Immature natural killer cell (primary cell): ENCODE measurements at regions not wholly inside any gene's neighbourhood (a gene's known extent, or its start where the extent isn't known, plus 50 kb on each side); places are given as distances from the start of the nearest gene placed in this dataset.

Experiments
- DNase-seq, 3 donors: peaks; one replicate each; pipeline ENCODE4 v3.0.0; 2022; ENCODE audit warnings: mixed read lengths in 1 of 3
- H3K27ac Mint-ChIP-seq, 6 donors: one replicate each; pipeline ENCODE4 v1.8.0; 2020; ENCODE audit warnings: mixed read lengths in 6 of 6, mild to moderate bottlenecking in 5 of 6, inconsistent platforms in 4 of 6, moderate library complexity in 3 of 6
- H3K27me3 Mint-ChIP-seq, 3 donors: one replicate each; pipeline ENCODE4 v1.8.0; 2020 to 2021; ENCODE audit warnings: low read depth in 3 of 3, mild to moderate bottlenecking in 3 of 3, mixed read lengths in 3 of 3, moderate library complexity in 3 of 3, inconsistent platforms in 1 of 3
- H3K36me3 Mint-ChIP-seq, 3 donors: one replicate each; pipeline ENCODE4 v1.8.0; 2020; ENCODE audit warnings: mixed read lengths in 3 of 3, inconsistent platforms in 2 of 3, mild to moderate bottlenecking in 2 of 3
- H3K4me1 Mint-ChIP-seq, 2 donors: one replicate each; pipeline ENCODE4 v1.8.0; 2020; ENCODE audit warnings: inconsistent platforms in 2 of 2, mild to moderate bottlenecking in 2 of 2, mixed read lengths in 2 of 2, moderate library complexity in 1 of 2
- H3K4me3 Mint-ChIP-seq, 5 donors: one replicate each; pipeline ENCODE4 v1.8.0; 2020; ENCODE audit warnings: mild to moderate bottlenecking in 5 of 5, mixed read lengths in 5 of 5, inconsistent platforms in 3 of 5, moderate library complexity in 3 of 5
- H3K9me3 Mint-ChIP-seq, 6 donors: one replicate each; pipeline ENCODE4 v1.8.0; 2020; ENCODE audit warnings: mild to moderate bottlenecking in 6 of 6, mixed read lengths in 6 of 6, inconsistent platforms in 4 of 6, moderate library complexity in 3 of 6

- H3K27ac Mint-ChIP-seq = no peak overlapping the region
- no peak overlapping the region for H3K4me3 Mint-ChIP-seq
- H3K4me1 Mint-ChIP-seq = no peaks in the 10 kb centered on the region
- H3K27me3 Mint-ChIP-seq = peaks cover 0 to 3% (median 0%) of the 10 kb centered on the region in 3 donors
- DNase-seq = no peak
- peaks cover 1 to 18% (median 5%) of the 10 kb centered on the region in 6 donors for H3K9me3 Mint-ChIP-seq
- H3K36me3 Mint-ChIP-seq = no peaks in the 10 kb centered on the region
These were observed 107.1 kb upstream of the KCNJ3 start for GRCh38 chr2:154591294-154591820.

GRCh38 chr2:154599189-154599588, 99.3 kb upstream of the KCNJ3 start:
- H3K27me3 Mint-ChIP-seq = no peaks in the 10 kb centered on the region
- DNase-seq = no peak
- no peak overlapping the region for H3K4me3 Mint-ChIP-seq
- H3K9me3 Mint-ChIP-seq = peaks cover under 1 to 22% (median 5%) of the 10 kb centered on the region in 6 donors
- H3K27ac Mint-ChIP-seq = no peak overlapping the region
- no peaks in the 10 kb centered on the region for H3K36me3 Mint-ChIP-seq
- H3K4me1 Mint-ChIP-seq = no peaks in the 10 kb centered on the region

GRCh38 chr2:154600927-154601494, 97.5 kb upstream of the KCNJ3 start:
- H3K27me3 Mint-ChIP-seq = no peaks in the 10 kb centered on the region
- H3K9me3 Mint-ChIP-seq = peaks cover 1 to 19% (median 8%) of the 10 kb centered on the region in 6 donors
- no peaks in the 10 kb centered on the region for H3K36me3 Mint-ChIP-seq
- no peaks in the 10 kb centered on the region for H3K4me1 Mint-ChIP-seq
- no peak for DNase-seq
- H3K4me3 Mint-ChIP-seq = no peak overlapping the region
- no peak overlapping the region for H3K27ac Mint-ChIP-seq

GRCh38 chr2:154603682-154604081, 94.8 kb upstream of the KCNJ3 start:
- Mint-ChIP-seq H3K4me1 (no peaks in the 10 kb centered on the region), H3K4me3 (no peak overlapping the region), H3K27me3 (no peaks in the 10 kb centered on the region), H3K9me3 (peaks cover 0 to 19% (median 8%) of the 10 kb centered on the region in 6 donors), H3K27ac (no peak overlapping the region), H3K36me3 (no peaks in the 10 kb centered on the region)
- no peak for DNase-seq

DNA sequence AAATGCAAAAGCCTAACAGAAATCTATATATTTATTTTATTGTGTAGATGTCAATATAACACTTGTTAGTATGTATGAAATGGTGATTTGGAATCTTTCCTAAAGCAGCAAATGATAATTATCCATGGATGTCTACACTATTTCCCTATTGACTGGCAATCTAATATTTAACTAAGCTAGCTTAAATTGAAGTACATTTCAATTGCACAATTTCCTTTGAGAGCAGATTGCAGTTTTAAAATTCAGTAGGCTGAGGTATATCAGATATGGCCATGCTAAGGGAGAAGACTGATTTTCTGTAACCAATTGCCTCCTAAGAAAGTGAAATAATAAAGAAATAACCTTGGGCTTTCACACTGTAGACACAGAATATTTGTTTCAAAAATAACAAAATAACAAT, 90.1 kb upstream of the KCNJ3 start:
- no peaks in the 10 kb centered on the region for H3K36me3 Mint-ChIP-seq
- H3K27ac Mint-ChIP-seq = no peak overlapping the region
- H3K9me3 Mint-ChIP-seq = peaks cover 0 to 23% (median 5%) of the 10 kb centered on the region in 6 donors
- DNase-seq = no peak
- H3K4me1 Mint-ChIP-seq = no peaks in the 10 kb centered on the region
- no peaks in the 10 kb centered on the region for H3K27me3 Mint-ChIP-seq
- no peak overlapping the region for H3K4me3 Mint-ChIP-seq

- Mint-ChIP-seq H3K4me3 (no peak overlapping the region), H3K9me3 (peaks cover 0 to 16% (median 7%) of the 10 kb centered on the region in 6 donors), H3K27me3 (peaks cover 0 to 1% (median 0%) of the 10 kb centered on the region in 3 donors), H3K4me1 (no peaks in the 10 kb centered on the region), H3K36me3 (no peaks in the 10 kb centered on the region), H3K27ac (no peak overlapping the region)
- no peak for DNase-seq
These were observed 83.6 kb upstream of the KCNJ3 start for GRCh38 chr2:154614906-154615305.

DNA sequence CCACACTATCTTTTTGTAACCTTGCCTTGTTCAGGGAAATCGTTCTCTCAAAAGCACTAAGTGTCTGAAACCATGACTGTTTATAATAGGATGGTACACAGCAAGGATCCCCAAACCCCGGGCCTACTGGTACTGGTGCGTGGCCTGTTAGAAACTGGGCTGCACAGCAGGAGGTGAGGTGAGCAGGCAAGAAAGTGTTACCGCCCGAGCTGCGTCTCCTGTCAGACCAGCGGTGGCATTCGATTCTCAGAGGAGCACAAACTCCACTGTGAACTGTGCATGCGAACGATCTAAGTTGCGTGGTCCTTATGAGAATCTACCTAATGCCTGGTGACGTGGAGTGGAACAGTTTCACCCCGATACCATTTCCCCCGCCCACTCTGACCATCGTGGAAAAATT, 81.8 kb upstream of the KCNJ3 start:
- no peaks in the 10 kb centered on the region for H3K36me3 Mint-ChIP-seq
- no peak overlapping the region for H3K4me3 Mint-ChIP-seq
- peaks cover 0 to 1% (median 0%) of the 10 kb centered on the region in 3 donors for H3K27me3 Mint-ChIP-seq
- no peak overlapping the region for H3K27ac Mint-ChIP-seq
- H3K9me3 Mint-ChIP-seq = peaks cover 0 to 21% (median 7%) of the 10 kb centered on the region in 6 donors
- no peak for DNase-seq
- no peaks in the 10 kb centered on the region for H3K4me1 Mint-ChIP-seq

DNA sequence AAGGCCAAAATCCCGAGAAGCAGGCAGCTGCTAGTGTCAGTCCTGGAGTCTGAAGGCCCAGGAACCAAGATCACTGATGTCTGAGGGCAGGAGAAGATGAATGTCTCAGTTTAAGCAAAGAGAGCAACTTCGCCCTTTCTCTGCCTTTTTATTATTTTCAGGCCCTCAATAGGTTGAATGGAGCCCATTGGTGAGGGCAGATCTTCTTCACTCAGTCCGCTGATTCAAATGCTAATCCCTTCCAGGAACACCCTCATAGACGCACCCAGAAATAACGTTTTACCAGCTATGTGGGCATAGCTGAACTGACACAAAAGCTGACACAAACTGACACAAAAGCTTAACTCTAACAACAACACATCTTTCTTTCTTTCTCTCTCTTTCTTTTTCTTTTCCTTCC, 78.0 kb upstream of the KCNJ3 start:
- H3K4me1 Mint-ChIP-seq = no peaks in the 10 kb centered on the region
- peaks cover 0 to 1% (median 0%) of the 10 kb centered on the region in 3 donors for H3K27me3 Mint-ChIP-seq
- H3K9me3 Mint-ChIP-seq = peaks cover 0 to 15% (median 6%) of the 10 kb centered on the region in 6 donors
- no peaks in the 10 kb centered on the region for H3K36me3 Mint-ChIP-seq
- H3K27ac Mint-ChIP-seq = no peak overlapping the region
- no peak overlapping the region for H3K4me3 Mint-ChIP-seq
- no peak for DNase-seq

- no peak overlapping the region for H3K27ac Mint-ChIP-seq
- no peak for DNase-seq
- peaks cover 0 to 21% (median 7%) of the 10 kb centered on the region in 6 donors for H3K9me3 Mint-ChIP-seq
- H3K36me3 Mint-ChIP-seq = no peaks in the 10 kb centered on the region
- no peak overlapping the region for H3K4me3 Mint-ChIP-seq
- no peaks in the 10 kb centered on the region for H3K4me1 Mint-ChIP-seq
- no peaks in the 10 kb centered on the region for H3K27me3 Mint-ChIP-seq
These were observed 74.7 kb upstream of the KCNJ3 start for GRCh38 chr2:154623819-154624218.

DNA sequence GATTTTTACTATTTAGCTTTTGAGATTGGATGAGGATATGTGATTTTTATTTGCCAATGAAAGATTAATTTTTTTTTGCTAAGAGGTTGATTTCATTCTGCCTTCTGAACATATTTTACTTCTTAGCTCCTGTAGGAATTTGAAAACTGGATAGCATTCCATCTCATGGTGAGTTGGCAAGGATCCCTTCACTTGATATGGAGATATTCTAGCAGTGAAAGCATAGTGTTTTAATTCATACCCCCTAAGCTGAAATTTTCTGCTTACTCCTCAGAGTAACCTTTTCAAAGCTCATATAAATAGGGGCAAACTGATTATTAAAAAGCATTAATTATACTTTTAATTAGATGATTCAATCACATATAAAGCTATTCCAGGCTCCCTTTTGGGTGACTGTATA, 61.0 kb upstream of the KCNJ3 start:
- Mint-ChIP-seq H3K4me1 (no peaks in the 10 kb centered on the region), H3K9me3 (peaks cover 0 to 23% (median 6%) of the 10 kb centered on the region in 6 donors), H3K36me3 (no peaks in the 10 kb centered on the region), H3K27ac (no peak overlapping the region), H3K27me3 (peaks cover 0 to 1% (median 0%) of the 10 kb centered on the region in 3 donors), H3K4me3 (no peak overlapping the region)
- DNase-seq = no peak

GRCh38 chr2:154638783-154639182, 59.7 kb upstream of the KCNJ3 start:
- Mint-ChIP-seq H3K27ac (no peak overlapping the region), H3K27me3 (peaks cover 0 to 1% (median 0%) of the 10 kb centered on the region in 3 donors), H3K36me3 (no peaks in the 10 kb centered on the region), H3K9me3 (peaks cover 0 to 37% (median 9%) of the 10 kb centered on the region in 6 donors), H3K4me1 (no peaks in the 10 kb centered on the region), H3K4me3 (no peak overlapping the region)
- no peak for DNase-seq

- no peaks in the 10 kb centered on the region for H3K36me3 Mint-ChIP-seq
- H3K4me1 Mint-ChIP-seq = no peaks in the 10 kb centered on the region
- H3K27me3 Mint-ChIP-seq = no peaks in the 10 kb centered on the region
- H3K9me3 Mint-ChIP-seq = peaks cover 0 to 39% (median 6%) of the 10 kb centered on the region in 6 donors
- no peak overlapping the region for H3K27ac Mint-ChIP-seq
- no peak overlapping the region for H3K4me3 Mint-ChIP-seq
- no peak for DNase-seq
These were observed 58.5 kb upstream of the KCNJ3 start for GRCh38 chr2:154640000-154640399.
